ENCODE measurements at regions not wholly inside any gene's neighbourhood (a gene's known extent, or its start where the extent isn't known, plus 50 kb on each side); places are given as distances from the start of the nearest gene placed in this dataset.

DNA sequence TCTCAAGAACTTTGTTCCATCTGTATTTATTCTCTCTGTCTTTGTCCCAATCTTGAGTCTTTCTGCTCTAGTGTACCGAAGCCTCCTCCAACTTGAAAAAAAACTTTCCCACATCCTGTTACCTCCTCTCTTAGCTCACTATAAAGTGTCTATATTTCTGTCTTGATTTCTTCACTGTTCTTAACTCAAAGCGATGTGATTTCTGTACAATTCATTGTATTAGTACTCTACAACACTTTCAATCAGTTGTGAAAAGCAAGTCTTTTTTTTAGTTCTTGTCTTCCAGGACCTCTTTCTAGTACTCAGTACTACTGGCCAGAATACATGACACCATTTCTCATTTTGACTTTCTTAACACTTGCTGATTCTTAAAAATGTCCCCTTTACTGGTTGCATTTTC lies 353.5 kb upstream of the SATB1 start:
- no peak for DNase-seq (ENCODE audit: low read depth)
- no peak overlapping the region for H3K4me3 ChIP-seq (ENCODE audit: low read depth, low read length)

DNA sequence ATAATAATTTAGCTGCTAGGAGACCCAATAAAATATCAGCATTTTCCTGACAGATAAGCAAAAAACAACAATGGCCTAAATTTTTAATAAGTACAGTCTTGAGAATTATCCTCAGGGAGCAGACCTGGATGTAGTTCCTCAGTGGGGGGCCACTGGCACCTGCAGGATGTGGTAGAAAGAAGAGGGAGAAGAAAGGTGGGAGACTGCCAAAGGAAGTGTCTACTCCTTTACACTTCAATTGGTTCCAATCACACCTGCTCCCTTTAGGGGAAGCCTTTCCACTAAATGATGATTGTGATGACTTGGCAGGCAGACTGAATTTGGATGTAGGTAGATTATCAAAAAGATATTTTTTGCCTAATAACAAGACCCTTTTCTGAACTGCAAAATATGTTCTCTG lies 353.0 kb upstream of the SATB1 start:
- TF ChIP-seq, protein P1, sequence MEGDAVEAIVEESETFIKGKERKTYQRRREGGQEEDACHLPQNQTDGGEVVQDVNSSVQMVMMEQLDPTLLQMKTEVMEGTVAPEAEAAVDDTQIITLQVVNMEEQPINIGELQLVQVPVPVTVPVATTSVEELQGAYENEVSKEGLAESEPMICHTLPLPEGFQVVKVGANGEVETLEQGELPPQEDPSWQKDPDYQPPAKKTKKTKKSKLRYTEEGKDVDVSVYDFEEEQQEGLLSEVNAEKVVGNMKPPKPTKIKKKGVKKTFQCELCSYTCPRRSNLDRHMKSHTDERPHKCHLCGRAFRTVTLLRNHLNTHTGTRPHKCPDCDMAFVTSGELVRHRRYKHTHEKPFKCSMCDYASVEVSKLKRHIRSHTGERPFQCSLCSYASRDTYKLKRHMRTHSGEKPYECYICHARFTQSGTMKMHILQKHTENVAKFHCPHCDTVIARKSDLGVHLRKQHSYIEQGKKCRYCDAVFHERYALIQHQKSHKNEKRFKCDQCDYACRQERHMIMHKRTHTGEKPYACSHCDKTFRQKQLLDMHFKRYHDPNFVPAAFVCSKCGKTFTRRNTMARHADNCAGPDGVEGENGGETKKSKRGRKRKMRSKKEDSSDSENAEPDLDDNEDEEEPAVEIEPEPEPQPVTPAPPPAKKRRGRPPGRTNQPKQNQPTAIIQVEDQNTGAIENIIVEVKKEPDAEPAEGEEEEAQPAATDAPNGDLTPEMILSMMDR (conservative IDR thresholded peaks at IDR 0.05; ENCODE audit: low read depth, low read length), result no peak
- DNase-seq (ENCODE audit: low read depth), result no peak
- H3K4me3 ChIP-seq (ENCODE audit: low read depth, low read length), result no peak overlapping the region

More for the DNA sequence above, 353.5 kb upstream of the SATB1 start:
- TF ChIP-seq, protein P1 (conservative IDR thresholded peaks at IDR 0.05; ENCODE audit: low read depth, low read length), result no peak

DNA sequence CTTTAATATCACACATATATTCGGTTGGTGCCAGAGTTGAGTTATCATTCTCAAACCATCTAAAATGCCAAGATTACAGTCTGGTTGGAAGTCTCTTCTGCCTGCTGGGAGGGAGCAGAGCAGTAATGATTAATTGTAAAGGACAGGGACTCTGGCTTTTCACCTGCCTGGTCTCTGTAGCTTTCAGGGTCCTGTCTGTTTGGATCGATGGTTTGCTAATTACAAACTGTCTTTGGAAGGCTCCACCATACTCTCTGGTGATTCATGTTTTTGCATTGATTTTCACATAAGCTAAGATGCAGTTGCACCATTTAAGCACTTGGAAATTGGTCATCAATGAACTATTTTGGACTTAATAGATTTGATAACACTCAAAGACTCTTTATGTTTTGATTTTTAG lies 350.4 kb upstream of the SATB1 start:
- TF ChIP-seq, protein P1 (conservative IDR thresholded peaks at IDR 0.05; ENCODE audit: low read depth, low read length), result no peak
- DNase-seq (ENCODE audit: low read depth), result no peak
- no peak overlapping the region for H3K4me3 ChIP-seq (ENCODE audit: low read depth, low read length)

DNA sequence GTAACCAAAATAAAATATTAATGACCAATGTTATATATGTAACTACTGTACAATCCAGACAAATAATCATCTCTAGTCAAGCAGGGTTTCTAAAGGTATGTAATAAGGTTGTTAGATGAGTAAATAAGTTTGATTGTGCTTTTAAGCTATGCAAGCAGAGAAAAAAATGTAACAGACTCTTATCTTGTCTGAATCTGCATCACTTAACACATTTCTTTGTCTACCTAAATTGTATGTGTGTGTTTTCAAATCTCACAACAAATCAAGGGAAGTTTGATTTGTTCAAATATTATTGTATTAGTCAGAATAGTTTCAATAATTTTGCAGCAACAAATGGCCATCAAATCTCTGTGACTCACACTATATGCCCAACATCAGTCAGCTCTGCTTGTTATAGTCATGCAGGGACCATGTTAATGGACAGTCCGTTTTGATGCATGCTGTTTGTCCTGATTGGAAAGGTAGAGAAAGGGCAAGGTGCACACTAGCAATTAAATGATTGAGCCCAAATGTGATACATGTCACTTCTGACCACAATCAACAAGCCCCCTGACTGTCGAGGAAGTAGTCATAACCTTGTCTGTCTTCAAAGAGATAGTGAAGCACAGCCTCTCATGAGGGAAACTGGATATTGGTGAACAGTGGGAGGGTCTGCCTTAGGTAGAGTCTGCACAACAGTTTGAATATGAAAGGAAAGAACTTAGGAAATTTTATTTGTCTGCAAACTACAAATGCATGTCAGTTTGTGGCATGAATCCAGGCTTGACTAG lies 349.4 kb upstream of the SATB1 start:
- no peak for DNase-seq (ENCODE audit: low read depth)
- no peak overlapping the region for H3K4me3 ChIP-seq (ENCODE audit: low read depth, low read length)
- TF ChIP-seq, protein P1 (conservative IDR thresholded peaks at IDR 0.05; ENCODE audit: low read depth, low read length), result no peak

DNA sequence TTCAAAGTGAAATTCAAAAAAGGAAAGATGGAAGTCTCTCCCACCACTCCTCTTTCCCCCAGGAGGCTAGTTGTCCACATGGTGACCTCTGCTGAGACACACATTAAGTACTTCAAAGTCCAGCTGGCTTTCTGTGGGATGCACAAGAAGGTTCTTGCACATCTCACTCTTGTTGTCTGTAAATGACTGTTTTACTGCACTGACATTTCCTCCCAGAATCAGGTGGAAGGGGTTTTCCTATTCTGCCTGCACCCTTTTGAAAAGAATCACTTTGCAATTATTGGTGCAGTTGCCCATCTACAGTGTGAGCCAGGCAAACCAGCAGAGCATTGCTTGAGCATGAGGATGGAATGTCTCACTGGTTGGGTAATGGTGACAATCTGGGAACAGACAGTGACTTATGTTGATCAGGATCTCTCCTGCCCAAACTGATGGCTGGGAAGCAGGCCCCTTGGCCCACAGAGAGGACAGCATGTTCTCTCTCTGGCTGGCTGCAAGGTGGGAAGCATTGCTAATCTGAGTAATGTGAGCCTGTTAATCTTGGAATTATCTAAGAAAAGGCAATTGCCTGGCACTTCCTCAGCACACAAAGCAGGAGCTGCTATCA lies 347.7 kb upstream of the SATB1 start:
- TF ChIP-seq, protein P1 (conservative IDR thresholded peaks at IDR 0.05; ENCODE audit: low read depth, low read length), result no peak
- no peak overlapping the region for H3K4me3 ChIP-seq (ENCODE audit: low read depth, low read length)
- DNase-seq (ENCODE audit: low read depth), result no peak

DNA sequence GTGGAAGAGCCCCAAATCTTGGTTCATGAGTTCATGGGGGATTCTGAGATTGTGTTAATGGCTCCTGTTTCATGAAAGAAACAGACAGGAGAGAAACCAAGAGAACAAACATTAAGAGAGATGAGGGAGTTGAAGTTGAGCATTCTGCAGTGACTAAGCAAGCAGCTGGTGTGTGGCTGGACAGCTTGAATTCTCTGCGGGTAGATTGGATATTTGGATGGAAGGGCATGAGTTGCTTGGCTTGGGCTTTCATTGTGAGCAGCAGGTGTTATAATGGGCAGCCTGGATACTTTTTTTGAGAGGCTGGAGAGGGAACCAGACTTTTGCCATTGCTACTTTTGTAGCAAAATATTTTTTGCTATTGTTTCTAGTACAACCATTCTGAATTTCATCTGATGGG lies 346.8 kb upstream of the SATB1 start:
- TF ChIP-seq, protein P1 (conservative IDR thresholded peaks at IDR 0.05; ENCODE audit: low read depth, low read length), result no peak
- no peak for DNase-seq (ENCODE audit: low read depth)
- H3K4me3 ChIP-seq (ENCODE audit: low read depth, low read length), result no peak overlapping the region

DNA sequence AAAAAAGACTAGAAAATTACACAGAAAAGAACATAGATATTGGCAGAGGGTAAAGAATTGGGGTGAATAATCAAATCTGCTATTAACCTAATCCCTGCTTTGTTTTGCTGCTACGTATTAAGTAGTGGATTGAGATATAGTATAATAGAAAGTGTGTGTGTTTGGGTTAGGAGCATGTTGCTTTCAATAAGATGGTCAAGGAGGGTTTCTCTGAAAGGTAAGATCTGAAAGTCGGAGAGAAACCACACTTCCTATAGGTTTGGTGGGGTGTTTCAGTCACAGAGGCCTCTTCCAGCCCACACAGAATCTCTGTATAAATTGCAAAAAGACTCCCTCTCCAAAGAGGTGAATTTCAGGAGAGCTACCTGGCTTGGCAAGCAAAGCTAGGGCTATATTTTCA lies 345.7 kb upstream of the SATB1 start:
- TF ChIP-seq, protein P1 (conservative IDR thresholded peaks at IDR 0.05; ENCODE audit: low read depth, low read length), result no peak
- no peak overlapping the region for H3K4me3 ChIP-seq (ENCODE audit: low read depth, low read length)
- no peak for DNase-seq (ENCODE audit: low read depth)

Data from choroid plexus epithelial cell (primary cell).